Colonic mucosa (tissue), 4 donors: ENCODE measurements at regions not wholly inside any gene's neighbourhood (a gene's known extent, or its start where the extent isn't known, plus 50 kb on each side); places are given as distances from the start of the nearest gene placed in this dataset.

Source experiments
- DNase-seq: peaks from one replicate; pipeline ENCODE4 v3.0.0-alpha.2; 2020
- H3K27ac ChIP-seq: fragments of 200-600 bp; one replicate; pipeline ENCODE4 v1.8.0; 2021
- H3K27me3 ChIP-seq: fragments of 200-600 bp; one replicate; pipeline ENCODE4 v1.8.0; 2021
- H3K36me3 ChIP-seq: fragments of 200-600 bp; one replicate; pipeline ENCODE4 v1.8.0; 2021
- H3K4me1 ChIP-seq: fragments of 200-600 bp; one replicate; pipeline ENCODE4 v1.8.0; 2021; ENCODE audit warnings: mild to moderate bottlenecking
- H3K4me3 ChIP-seq: fragments of 200-600 bp; one replicate; pipeline ENCODE4 v1.8.0; 2021
- H3K9ac ChIP-seq, 2 donors: one replicate each; pipeline ENCODE4 v1.7.0; 2013; ENCODE audit warnings: control low read depth in 2 of 2, low read depth in 2 of 2, low read length in 2 of 2
- H3K9me3 ChIP-seq: fragments of 200-600 bp; one replicate; pipeline ENCODE4 v1.8.0; 2021
- intact Hi-C: fragments of 100-400 bp; cut with DNase I; formaldehyde crosslinking; loops from one replicate; pipeline ENCODE4 v1.14.1; 2022
- TF ChIP-seq, protein P1 (sequence below): fragments of 200-600 bp; IDR thresholded peaks from one replicate; pipeline ENCODE4 v1.8.0; 2022; ENCODE audit warnings: antibody characterized with exemption, mild to moderate bottlenecking
- donor health status: healthy.
- donor health status: DM: no; HTN: no; CAD: no.
- donor health status: DM: no; HTN: no; CAD: no.

DNA sequence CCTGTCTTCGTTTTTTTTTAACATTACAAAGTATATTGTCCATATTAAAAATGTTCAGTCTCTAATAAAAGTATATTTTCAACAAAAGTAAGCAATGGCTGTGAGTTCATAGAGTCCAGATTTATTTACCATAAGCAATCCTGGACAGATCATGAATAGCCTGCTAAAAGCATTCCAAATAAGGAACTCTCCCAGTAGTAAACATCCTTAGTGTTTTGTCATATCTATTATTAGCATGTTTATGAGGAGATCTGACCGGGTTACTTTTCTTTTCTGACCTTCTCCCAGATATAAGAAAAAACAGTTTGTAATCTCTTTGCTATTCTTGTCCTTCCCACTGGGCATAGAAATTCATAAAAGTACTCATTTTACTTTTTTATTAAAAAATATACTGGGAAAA lies 403.9 kb upstream of the ANO3 start:
- H3K4me3 ChIP-seq, result no peak overlapping the region
- DNase-seq, result no peak
- H3K36me3 ChIP-seq, result no peaks in the 10 kb centered on the region
- no peaks in the 10 kb centered on the region for H3K4me1 ChIP-seq
- TF ChIP-seq, protein P1, sequence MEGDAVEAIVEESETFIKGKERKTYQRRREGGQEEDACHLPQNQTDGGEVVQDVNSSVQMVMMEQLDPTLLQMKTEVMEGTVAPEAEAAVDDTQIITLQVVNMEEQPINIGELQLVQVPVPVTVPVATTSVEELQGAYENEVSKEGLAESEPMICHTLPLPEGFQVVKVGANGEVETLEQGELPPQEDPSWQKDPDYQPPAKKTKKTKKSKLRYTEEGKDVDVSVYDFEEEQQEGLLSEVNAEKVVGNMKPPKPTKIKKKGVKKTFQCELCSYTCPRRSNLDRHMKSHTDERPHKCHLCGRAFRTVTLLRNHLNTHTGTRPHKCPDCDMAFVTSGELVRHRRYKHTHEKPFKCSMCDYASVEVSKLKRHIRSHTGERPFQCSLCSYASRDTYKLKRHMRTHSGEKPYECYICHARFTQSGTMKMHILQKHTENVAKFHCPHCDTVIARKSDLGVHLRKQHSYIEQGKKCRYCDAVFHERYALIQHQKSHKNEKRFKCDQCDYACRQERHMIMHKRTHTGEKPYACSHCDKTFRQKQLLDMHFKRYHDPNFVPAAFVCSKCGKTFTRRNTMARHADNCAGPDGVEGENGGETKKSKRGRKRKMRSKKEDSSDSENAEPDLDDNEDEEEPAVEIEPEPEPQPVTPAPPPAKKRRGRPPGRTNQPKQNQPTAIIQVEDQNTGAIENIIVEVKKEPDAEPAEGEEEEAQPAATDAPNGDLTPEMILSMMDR, result no peak
- H3K9me3 ChIP-seq, result no peaks in the 10 kb centered on the region
- H3K27ac ChIP-seq, result no peak overlapping the region
- H3K27me3 ChIP-seq, result no peaks in the 10 kb centered on the region
- intact Hi-C loops, result no loop called here
- no peak overlapping the region for H3K9ac ChIP-seq

DNA sequence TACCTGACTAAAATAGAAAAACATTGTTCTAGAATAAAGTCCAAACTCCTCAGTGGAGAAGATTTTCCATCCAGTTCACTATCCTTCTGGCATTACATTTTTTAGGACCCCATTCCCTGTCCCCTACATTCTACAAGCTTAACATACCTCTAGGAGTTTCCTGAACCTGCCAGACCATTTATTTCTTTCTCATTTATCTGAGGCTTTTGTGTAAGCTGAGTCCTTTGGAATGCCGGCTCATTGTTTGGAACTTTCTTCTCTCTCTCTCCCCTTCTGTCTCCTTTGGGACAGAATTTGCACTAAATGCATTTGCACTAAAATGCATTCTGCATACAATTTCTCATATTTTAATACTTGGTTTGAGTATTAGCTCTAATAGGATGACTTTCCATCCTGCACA lies 393.0 kb upstream of the ANO3 start:
- no peak overlapping the region for H3K9ac ChIP-seq
- H3K27ac ChIP-seq, result no peak overlapping the region
- H3K4me1 ChIP-seq, result no peaks in the 10 kb centered on the region
- TF ChIP-seq, protein P1, result no peak
- no peaks in the 10 kb centered on the region for H3K27me3 ChIP-seq
- DNase-seq, result no peak
- intact Hi-C loops, result no loop called here
- no peaks in the 10 kb centered on the region for H3K9me3 ChIP-seq
- no peak overlapping the region for H3K4me3 ChIP-seq
- no peaks in the 10 kb centered on the region for H3K36me3 ChIP-seq

DNA sequence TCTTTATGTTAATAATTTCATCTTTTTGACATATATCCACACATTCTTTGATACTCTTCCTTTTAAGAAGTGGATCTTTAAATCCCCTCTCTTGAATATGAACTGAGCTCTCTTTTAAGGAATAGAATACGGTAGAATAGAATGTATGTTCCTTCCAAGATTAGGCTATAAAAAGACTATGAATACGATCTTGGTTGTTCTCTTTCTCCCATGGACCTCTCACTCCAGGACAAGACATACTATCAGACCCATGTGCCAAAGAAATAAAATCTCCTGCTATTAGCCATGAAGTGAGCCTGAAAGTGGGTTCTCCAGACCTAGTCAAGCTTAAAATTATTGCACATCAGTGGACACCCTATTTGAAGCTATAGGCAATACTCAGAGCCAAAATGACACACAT lies 392.2 kb upstream of the ANO3 start:
- H3K36me3 ChIP-seq, result no peaks in the 10 kb centered on the region
- H3K4me1 ChIP-seq, result no peaks in the 10 kb centered on the region
- H3K9ac ChIP-seq, result no peak overlapping the region
- no peaks in the 10 kb centered on the region for H3K9me3 ChIP-seq
- TF ChIP-seq, protein P1, result no peak
- DNase-seq, result no peak
- no peak overlapping the region for H3K4me3 ChIP-seq
- intact Hi-C loops, result no loop called here
- no peaks in the 10 kb centered on the region for H3K27me3 ChIP-seq
- H3K27ac ChIP-seq, result no peak overlapping the region

DNA sequence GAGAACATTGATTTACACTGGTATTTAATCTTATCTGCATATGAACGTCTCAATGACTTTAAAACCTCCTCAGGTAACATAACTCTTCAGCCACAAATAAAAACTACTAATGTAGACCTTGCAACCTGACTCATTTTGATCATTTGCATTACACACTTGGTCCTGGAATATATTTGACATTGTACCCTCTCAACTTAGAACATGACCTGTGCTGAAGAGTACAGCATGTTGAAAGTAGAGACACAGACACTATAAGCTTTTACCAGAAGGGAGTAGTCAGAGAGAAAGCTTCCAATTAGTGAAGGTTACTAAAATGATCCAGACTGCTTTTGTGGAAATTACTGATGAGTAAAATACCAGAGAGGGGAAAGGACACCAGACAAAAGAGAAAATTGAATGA lies 390.6 kb upstream of the ANO3 start:
- H3K9me3 ChIP-seq, result no peaks in the 10 kb centered on the region
- H3K27ac ChIP-seq, result no peak overlapping the region
- TF ChIP-seq, protein P1, result no peak
- no peak for DNase-seq
- intact Hi-C loops, result no loop called here
- H3K36me3 ChIP-seq, result no peaks in the 10 kb centered on the region
- no peak overlapping the region for H3K9ac ChIP-seq
- H3K4me1 ChIP-seq, result no peaks in the 10 kb centered on the region
- H3K27me3 ChIP-seq, result no peaks in the 10 kb centered on the region
- H3K4me3 ChIP-seq, result no peak overlapping the region

DNA sequence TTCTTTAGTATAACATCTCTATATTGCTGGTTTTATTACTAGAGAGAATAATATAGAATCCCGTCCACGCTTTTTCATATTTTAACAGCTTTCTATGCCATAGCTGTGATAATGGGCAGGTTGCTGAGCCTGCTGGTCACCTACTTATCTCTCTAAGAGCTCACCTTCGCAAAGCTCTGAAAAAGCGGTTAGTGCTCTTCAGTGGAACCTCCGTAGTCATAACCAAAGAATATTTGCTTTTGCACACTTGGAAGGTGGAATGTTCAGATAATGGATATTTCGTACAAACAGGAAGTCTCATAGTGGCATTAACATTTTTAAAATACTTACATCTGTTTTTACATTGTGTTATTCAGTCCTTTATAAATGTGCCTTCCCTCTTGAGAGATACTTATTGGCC lies 388.9 kb upstream of the ANO3 start:
- Histone ChIP-seq H3K9ac (no peak overlapping the region), H3K27ac (no peak overlapping the region), H3K4me1 (no peaks in the 10 kb centered on the region), H3K36me3 (no peaks in the 10 kb centered on the region), H3K27me3 (no peaks in the 10 kb centered on the region), H3K9me3 (no peaks in the 10 kb centered on the region), H3K4me3 (no peak overlapping the region)
- TF ChIP-seq, protein P1, result no peak
- intact Hi-C loops, result no loop called here
- no peak for DNase-seq
